ENCODE measurements at regions not wholly inside any gene's neighbourhood (a gene's known extent, or its start where the extent isn't known, plus 50 kb on each side); places are given as distances from the start of the nearest gene placed in this dataset.
A peak's percentile ranks its signal among the peaks of the same experiment; 100 is the strongest.

DNA sequence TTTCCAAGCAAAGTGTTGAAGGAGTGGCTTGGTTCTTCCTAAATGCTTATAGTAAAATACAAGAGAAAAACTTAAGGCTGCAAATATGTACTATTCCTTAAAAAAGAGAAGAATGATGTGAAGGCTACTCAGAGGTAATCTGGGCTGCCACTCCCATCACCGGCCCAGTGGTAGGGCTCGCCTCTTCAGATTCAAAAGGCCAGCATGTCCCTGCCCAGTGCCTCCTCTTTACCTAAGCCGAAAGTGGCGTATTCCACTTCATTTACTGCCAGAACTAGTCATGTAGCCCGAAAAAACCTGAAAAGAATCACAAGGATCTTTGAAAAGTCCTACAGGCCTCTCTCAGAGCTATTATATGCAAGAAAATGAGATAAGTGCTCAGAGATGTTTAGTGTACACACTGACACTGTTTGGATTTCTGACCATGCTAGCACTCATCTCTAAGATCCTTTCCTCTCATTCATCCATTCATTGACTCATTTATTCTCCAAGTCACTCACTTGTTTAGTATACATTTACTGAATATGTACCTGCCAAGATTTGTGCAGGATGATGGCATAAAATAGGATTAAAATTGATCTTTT lies 373.3 kb upstream of the THBS1 start:
- WGBS, 2 donors: 66 to 78% methylated on average over 5 of the region's 5 CpGs

GRCh38 chr15:39208187-39208586 lies 372.7 kb upstream of the THBS1 start:
- DNase-seq: no peak
- Histone ChIP-seq H3K9me3 (no peaks in the 10 kb centered on the region), H3K4me1 (no peaks in the 10 kb centered on the region), H3K36me3 (no peaks in the 10 kb centered on the region), H3K4me3 (no peak overlapping the region), H3K27me3 (no peaks in the 10 kb centered on the region), H3K27ac (no peak overlapping the region)
- TF ChIP-seq, protein P1, sequence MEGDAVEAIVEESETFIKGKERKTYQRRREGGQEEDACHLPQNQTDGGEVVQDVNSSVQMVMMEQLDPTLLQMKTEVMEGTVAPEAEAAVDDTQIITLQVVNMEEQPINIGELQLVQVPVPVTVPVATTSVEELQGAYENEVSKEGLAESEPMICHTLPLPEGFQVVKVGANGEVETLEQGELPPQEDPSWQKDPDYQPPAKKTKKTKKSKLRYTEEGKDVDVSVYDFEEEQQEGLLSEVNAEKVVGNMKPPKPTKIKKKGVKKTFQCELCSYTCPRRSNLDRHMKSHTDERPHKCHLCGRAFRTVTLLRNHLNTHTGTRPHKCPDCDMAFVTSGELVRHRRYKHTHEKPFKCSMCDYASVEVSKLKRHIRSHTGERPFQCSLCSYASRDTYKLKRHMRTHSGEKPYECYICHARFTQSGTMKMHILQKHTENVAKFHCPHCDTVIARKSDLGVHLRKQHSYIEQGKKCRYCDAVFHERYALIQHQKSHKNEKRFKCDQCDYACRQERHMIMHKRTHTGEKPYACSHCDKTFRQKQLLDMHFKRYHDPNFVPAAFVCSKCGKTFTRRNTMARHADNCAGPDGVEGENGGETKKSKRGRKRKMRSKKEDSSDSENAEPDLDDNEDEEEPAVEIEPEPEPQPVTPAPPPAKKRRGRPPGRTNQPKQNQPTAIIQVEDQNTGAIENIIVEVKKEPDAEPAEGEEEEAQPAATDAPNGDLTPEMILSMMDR (IDR thresholded peaks at IDR 0.05): no peak
- no peak for TF ChIP-seq POLR2A (IDR thresholded peaks at IDR 0.05)
- no peak for TF ChIP-seq POLR2AphosphoS5 (IDR thresholded peaks at IDR 0.05)
- TF ChIP-seq EP300 (IDR thresholded peaks at IDR 0.05): no peak
- peak in 1 of 2 donors; percentile 49 for ATAC-seq (ENCODE audit: low FRiP score in 2 of 2)
- 59 to 63% methylated on average over 2 of the region's 2 CpGs for WGBS, 2 donors

More for the DNA sequence above, 373.3 kb upstream of the THBS1 start:
- TF ChIP-seq, protein P1 (IDR thresholded peaks at IDR 0.05): no peak
- TF ChIP-seq POLR2A (IDR thresholded peaks at IDR 0.05): no peak
- no peak for TF ChIP-seq EP300 (IDR thresholded peaks at IDR 0.05)
- no peak for TF ChIP-seq POLR2AphosphoS5 (IDR thresholded peaks at IDR 0.05)
- Histone ChIP-seq H3K27ac (no peak overlapping the region), H3K36me3 (no peaks in the 10 kb centered on the region), H3K4me1 (no peaks in the 10 kb centered on the region), H3K27me3 (no peaks in the 10 kb centered on the region), H3K9me3 (no peaks in the 10 kb centered on the region), H3K4me3 (no peak overlapping the region)
- ATAC-seq (ENCODE audit: low FRiP score in 2 of 2): peak in 1 of 2 donors; percentile 82
- peak in 1 of 2 donors; percentile 60 for DNase-seq

GRCh38 chr15:39209548-39210211 lies 371.2 kb upstream of the THBS1 start:
- Histone ChIP-seq H3K36me3 (no peaks in the 10 kb centered on the region), H3K4me1 (no peaks in the 10 kb centered on the region), H3K4me3 (no peak overlapping the region), H3K9me3 (no peaks in the 10 kb centered on the region), H3K27me3 (no peaks in the 10 kb centered on the region), H3K27ac (no peak overlapping the region)
- TF ChIP-seq EP300 (IDR thresholded peaks at IDR 0.05): no peak
- no peak for ATAC-seq (ENCODE audit: low FRiP score in 2 of 2)
- 95 to 99% methylated on average over 3 of the region's 3 CpGs for WGBS, 2 donors
- DNase-seq: no peak

DNA sequence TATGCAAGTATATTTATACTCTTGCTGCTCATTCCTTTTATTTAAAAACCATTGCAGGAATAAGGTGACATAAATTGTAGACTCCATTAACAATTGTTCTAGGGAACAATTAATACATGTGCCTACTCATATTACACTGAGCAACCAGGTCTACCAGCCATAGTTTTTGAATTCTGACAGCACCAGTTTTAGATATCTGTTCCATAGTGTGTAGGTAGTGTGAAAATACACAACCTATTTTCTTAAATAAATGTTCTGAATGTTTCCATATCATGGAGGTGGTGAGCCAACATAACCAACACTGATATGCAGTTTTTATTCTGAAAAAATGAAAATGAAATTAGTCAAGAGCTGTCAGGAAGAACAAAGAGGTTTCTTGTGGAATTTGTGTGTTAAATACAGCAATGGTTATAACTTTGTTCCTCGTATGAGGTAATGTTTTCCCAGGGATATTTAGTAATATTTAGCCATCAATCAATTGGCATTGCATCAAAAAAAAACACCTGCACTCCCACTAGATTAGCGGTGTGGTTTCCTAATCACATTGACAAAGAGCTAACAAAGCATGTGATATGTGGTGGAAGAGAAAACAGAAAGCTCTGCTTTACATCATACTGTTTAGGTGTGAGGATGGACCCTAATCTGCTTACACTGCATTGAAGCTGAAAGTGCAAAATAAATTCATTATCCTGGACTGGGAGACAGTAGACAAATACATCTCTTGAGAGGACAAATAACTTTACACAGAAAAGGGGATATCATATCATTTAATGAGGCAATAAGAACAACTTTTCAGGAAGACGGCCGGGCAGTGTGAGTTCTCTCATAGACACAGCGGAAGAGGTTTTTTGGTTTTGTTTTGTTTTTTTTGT lies 369.5 kb upstream of the THBS1 start:
- DNase-seq (no peak), ATAC-seq (ENCODE audit: low FRiP score in 2 of 2) (no peak)
- Histone ChIP-seq H3K27me3 (no peaks in the 10 kb centered on the region), H3K36me3 (no peaks in the 10 kb centered on the region), H3K4me1 (no peaks in the 10 kb centered on the region), H3K4me3 (no peak overlapping the region), H3K27ac (no peak overlapping the region), H3K9me3 (no peaks in the 10 kb centered on the region)
- WGBS, 2 donors: 77 to 78% methylated on average over 5 of the region's 5 CpGs
- no peak for TF ChIP-seq EP300 (IDR thresholded peaks at IDR 0.05)
- no peak for TF ChIP-seq POLR2A (IDR thresholded peaks at IDR 0.05)
- TF ChIP-seq, protein P1 (IDR thresholded peaks at IDR 0.05): no peak
- TF ChIP-seq POLR2AphosphoS5 (IDR thresholded peaks at IDR 0.05): no peak

DNA sequence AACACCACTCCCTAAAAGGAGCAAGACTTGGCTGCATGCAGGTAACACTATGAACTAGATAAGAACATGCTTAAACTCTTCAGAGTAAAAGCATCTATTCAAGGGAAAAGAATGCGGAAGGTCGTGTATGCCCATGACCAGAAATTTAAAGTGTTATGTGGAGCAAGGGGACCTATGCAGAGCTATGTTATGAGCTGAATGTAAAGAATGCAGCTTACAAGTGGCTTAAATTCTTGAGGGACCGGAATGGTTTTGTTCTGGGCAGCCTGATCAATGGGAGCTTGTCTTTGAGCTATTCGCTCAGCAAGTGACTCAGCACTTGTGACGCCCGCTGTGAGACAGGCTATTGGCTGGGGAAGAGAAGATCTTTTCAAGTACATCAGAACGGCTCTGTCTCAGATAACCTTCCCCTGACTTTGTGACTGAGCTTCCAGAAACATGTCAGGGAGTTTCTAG lies 367.5 kb upstream of the THBS1 start:
- no peaks in the 10 kb centered on the region for H3K9me3 ChIP-seq
- ATAC-seq (ENCODE audit: low FRiP score in 2 of 2) (peak; percentile 88 to 89), DNase-seq (peak in 1 of 2 donors; percentile 57)
- no peaks in the 10 kb centered on the region for H3K4me1 ChIP-seq
- WGBS, 2 donors: 58 to 69% methylated on average over 7 of the region's 7 CpGs
- no peak overlapping the region for H3K27ac ChIP-seq
- no peaks in the 10 kb centered on the region for H3K36me3 ChIP-seq
- H3K27me3 ChIP-seq: no peaks in the 10 kb centered on the region
- TF ChIP-seq POLR2A (IDR thresholded peaks at IDR 0.05) (no peak), EP300 (IDR thresholded peaks at IDR 0.05) (no peak), POLR2AphosphoS5 (IDR thresholded peaks at IDR 0.05) (no peak)
- TF ChIP-seq, protein P1 (IDR thresholded peaks at IDR 0.05): no peak
- H3K4me3 ChIP-seq: no peak overlapping the region
